ENCODE measurements at regions not wholly inside any gene's neighbourhood (a gene's known extent, or its start where the extent isn't known, plus 50 kb on each side); places are given as distances from the start of the nearest gene placed in this dataset.

DNA sequence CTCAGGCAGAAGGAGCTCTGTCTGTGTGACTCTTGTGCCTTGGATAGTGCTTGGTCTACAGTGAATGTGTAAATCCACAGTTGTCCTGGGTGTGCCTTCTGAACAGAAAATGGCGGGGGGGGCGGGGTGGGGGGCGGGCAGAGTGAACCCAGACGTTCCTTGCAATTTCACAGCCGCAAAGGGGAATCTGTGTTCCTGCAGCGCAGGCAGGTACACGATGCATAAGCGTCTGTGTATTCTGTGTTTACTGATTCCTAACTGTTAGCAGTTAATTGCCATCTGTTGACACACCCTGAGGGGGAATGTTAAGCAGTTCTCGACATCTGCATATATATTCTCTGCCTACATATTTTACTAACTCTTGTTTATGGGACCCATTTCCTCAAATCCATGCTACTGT is 123.5 kb upstream of the ZFHX3 start:
- DNase-seq (ENCODE audit: low spot score), result no peak
- H3K4me2 ChIP-seq (ENCODE audit: low read length), result no peak overlapping the region
- no peak overlapping the region for H3K27ac ChIP-seq (ENCODE audit: low read depth, low read length, poor library complexity, severe bottlenecking)
- H3K4me1 ChIP-seq (ENCODE audit: insufficient read depth, low read length, poor library complexity, severe bottlenecking), result no peaks in the 10 kb centered on the region
- H3K9me2 ChIP-seq (ENCODE audit: insufficient read depth, low read length), result no peaks in the 10 kb centered on the region
- POLR2A ChIA-PET, result no interaction called here
- no TSS peak for BruUV-seq (replicated peaks)
- no peaks in the 10 kb centered on the region for H3K36me3 ChIP-seq (ENCODE audit: insufficient read depth, low read length)
- no peak overlapping the region for H2AFZ ChIP-seq (ENCODE audit: low read length)
- TF ChIP-seq, protein P1, sequence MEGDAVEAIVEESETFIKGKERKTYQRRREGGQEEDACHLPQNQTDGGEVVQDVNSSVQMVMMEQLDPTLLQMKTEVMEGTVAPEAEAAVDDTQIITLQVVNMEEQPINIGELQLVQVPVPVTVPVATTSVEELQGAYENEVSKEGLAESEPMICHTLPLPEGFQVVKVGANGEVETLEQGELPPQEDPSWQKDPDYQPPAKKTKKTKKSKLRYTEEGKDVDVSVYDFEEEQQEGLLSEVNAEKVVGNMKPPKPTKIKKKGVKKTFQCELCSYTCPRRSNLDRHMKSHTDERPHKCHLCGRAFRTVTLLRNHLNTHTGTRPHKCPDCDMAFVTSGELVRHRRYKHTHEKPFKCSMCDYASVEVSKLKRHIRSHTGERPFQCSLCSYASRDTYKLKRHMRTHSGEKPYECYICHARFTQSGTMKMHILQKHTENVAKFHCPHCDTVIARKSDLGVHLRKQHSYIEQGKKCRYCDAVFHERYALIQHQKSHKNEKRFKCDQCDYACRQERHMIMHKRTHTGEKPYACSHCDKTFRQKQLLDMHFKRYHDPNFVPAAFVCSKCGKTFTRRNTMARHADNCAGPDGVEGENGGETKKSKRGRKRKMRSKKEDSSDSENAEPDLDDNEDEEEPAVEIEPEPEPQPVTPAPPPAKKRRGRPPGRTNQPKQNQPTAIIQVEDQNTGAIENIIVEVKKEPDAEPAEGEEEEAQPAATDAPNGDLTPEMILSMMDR (conservative IDR thresholded peaks at IDR 0.05; ENCODE audit: low read length), result no peak
- no peak for TF ChIP-seq EZH2phosphoT487 (IDR thresholded peaks at IDR 0.05; ENCODE audit: borderline replicate concordance, low read depth, low read length)
- CTCF ChIA-PET (ENCODE audit: unreplicated experiment), result no interaction called here
- intact Hi-C loops (cut with micrococcal nuclease; ENCODE audit: unreplicated experiment), result no loop called here
- no peaks in the 10 kb centered on the region for H3K79me2 ChIP-seq (ENCODE audit: insufficient read depth, low read depth, low read length)
- H3K4me3 ChIP-seq (ENCODE audit: low read depth, low read length, poor library complexity, severe bottlenecking), result no peak overlapping the region
- no peaks in the 10 kb centered on the region for H4K20me1 ChIP-seq (ENCODE audit: insufficient read depth, low read length)
- no peaks in the 10 kb centered on the region for H3K9me3 ChIP-seq (ENCODE audit: low read length)

DNA sequence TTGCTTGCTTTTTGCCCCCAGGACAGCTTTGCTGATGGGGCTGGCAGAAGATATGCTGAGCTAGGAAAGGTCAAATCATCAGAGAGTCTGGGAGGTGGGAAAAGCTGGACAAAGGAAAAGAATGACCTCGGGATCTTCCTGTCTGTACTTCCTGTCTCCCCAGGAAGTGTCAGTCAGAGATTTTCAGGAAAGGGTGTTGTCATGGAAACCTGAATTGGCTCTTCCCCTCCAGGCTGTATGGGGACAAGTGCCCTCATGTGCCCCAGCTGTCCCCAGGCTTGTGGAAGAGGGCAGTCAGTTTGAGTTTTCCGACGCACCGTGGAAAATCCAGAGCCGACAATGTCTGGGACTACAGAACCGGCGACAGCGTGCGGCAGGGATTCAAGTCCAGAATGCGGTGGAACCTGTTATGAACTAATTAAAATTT is 122.7 kb upstream of the ZFHX3 start:
- no peak for TF ChIP-seq EZH2phosphoT487 (IDR thresholded peaks at IDR 0.05; ENCODE audit: borderline replicate concordance, low read depth, low read length)
- TF ChIP-seq, protein P1 (conservative IDR thresholded peaks at IDR 0.05; ENCODE audit: low read length), result no peak
- Histone ChIP-seq H3K27ac (ENCODE audit: low read depth, low read length, poor library complexity, severe bottlenecking) (no peak overlapping the region), H3K4me1 (ENCODE audit: insufficient read depth, low read length, poor library complexity, severe bottlenecking) (no peaks in the 10 kb centered on the region), H3K4me3 (ENCODE audit: low read depth, low read length, poor library complexity, severe bottlenecking) (no peak overlapping the region), H2AFZ (ENCODE audit: low read length) (no peak overlapping the region), H4K20me1 (ENCODE audit: insufficient read depth, low read length) (no peaks in the 10 kb centered on the region), H3K36me3 (ENCODE audit: insufficient read depth, low read length) (no peaks in the 10 kb centered on the region), H3K79me2 (ENCODE audit: insufficient read depth, low read depth, low read length) (no peaks in the 10 kb centered on the region), H3K9me3 (ENCODE audit: low read length) (no peaks in the 10 kb centered on the region), H3K9me2 (ENCODE audit: insufficient read depth, low read length) (no peaks in the 10 kb centered on the region), H3K4me2 (ENCODE audit: low read length) (no peak overlapping the region)
- no peak for DNase-seq (ENCODE audit: low spot score)
- CTCF ChIA-PET (ENCODE audit: unreplicated experiment), result no interaction called here
- BruUV-seq (replicated peaks), result no TSS peak
- intact Hi-C loops (cut with micrococcal nuclease; ENCODE audit: unreplicated experiment), result no loop called here
- POLR2A ChIA-PET, result interaction anchor here (0.7 kb wide), 1 partner anchor 10 kb away, joined by 3 read pairs; no protein-coding TSS in a partner anchor

DNA sequence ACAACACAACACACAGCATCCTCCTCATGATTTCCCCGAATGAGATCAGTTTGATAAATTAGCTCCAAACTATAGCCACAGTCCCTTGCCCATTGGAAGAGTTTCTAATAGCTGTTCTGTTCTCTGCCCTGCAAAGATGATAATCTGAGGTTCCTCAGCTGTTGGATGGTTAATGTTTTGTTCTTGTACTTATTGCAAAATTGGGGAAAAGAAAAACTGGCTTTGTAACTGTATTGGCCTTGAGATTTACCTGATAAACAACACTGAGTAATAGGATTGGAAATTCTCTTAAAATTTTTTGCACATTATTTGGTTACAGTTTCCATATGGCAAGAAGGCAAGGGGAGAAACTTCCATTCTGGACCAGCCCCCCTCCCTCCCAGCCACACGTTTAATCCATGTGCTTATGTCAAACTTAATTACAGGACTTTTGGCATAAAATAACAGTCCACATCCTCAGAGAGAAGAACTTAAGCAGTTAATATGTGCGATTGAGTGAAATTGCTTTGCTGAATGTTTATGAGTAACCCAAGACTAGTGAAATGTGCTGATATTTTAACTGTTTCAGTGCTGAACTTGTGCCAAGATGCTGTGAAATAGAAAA is 119.1 kb upstream of the ZFHX3 start:
- POLR2A ChIA-PET, result interaction anchor here (0.7 kb wide), 1 partner anchor 35 kb away, joined by 5 read pairs; no protein-coding TSS in a partner anchor
- Histone ChIP-seq H3K4me3 (ENCODE audit: low read depth, low read length, poor library complexity, severe bottlenecking) (no peak overlapping the region), H3K27ac (ENCODE audit: low read depth, low read length, poor library complexity, severe bottlenecking) (no peak overlapping the region), H4K20me1 (ENCODE audit: insufficient read depth, low read length) (no peaks in the 10 kb centered on the region), H3K9me2 (ENCODE audit: insufficient read depth, low read length) (no peaks in the 10 kb centered on the region), H3K79me2 (ENCODE audit: insufficient read depth, low read depth, low read length) (no peaks in the 10 kb centered on the region), H3K4me2 (ENCODE audit: low read length) (no peak overlapping the region), H3K4me1 (ENCODE audit: insufficient read depth, low read length, poor library complexity, severe bottlenecking) (no peaks in the 10 kb centered on the region), H3K9me3 (ENCODE audit: low read length) (no peaks in the 10 kb centered on the region), H2AFZ (ENCODE audit: low read length) (no peak overlapping the region), H3K36me3 (ENCODE audit: insufficient read depth, low read length) (no peaks in the 10 kb centered on the region)
- BruUV-seq (replicated peaks), result no TSS peak
- TF ChIP-seq, protein P1 (conservative IDR thresholded peaks at IDR 0.05; ENCODE audit: low read length), result no peak
- TF ChIP-seq EZH2phosphoT487 (IDR thresholded peaks at IDR 0.05; ENCODE audit: borderline replicate concordance, low read depth, low read length), result no peak
- CTCF ChIA-PET (ENCODE audit: unreplicated experiment), result no interaction called here
- no peak for DNase-seq (ENCODE audit: low spot score)
- intact Hi-C loops (cut with micrococcal nuclease; ENCODE audit: unreplicated experiment), result no loop called here

Measured in OCI-LY7 (cell line).